Activated naive CD8-positive, alpha-beta T cell treated with anti-CD3 and anti-CD28 coated beads for 36 hours (primary cell): ENCODE measurements at regions not wholly inside any gene's neighbourhood (a gene's known extent, or its start where the extent isn't known, plus 50 kb on each side); places are given as distances from the start of the nearest gene placed in this dataset.

ENCODE experiments used
- DNase-seq: peaks from one replicate; pipeline ENCODE4 v3.0.0; 2021
- H3K27ac Mint-ChIP-seq: one replicate; pipeline ENCODE4 v1.8.0; 2022; ENCODE audit warnings: mild to moderate bottlenecking, moderate library complexity, mixed read lengths
- H3K27me3 Mint-ChIP-seq: one replicate; pipeline ENCODE4 v1.8.0; 2022; ENCODE audit warnings: mild to moderate bottlenecking, mixed read lengths
- H3K36me3 Mint-ChIP-seq: one replicate; pipeline ENCODE4 v1.8.0; 2021; ENCODE audit warnings: mild to moderate bottlenecking, mixed read lengths
- H3K4me1 Mint-ChIP-seq: one replicate; pipeline ENCODE4 v1.8.0; 2021; ENCODE audit warnings: mixed read lengths
- H3K4me3 Mint-ChIP-seq: one replicate; pipeline ENCODE4 v1.8.0; 2022; ENCODE audit warnings: mild to moderate bottlenecking, moderate library complexity, mixed read lengths
- H3K9me3 Mint-ChIP-seq: one replicate; pipeline ENCODE4 v1.8.0; 2022; ENCODE audit warnings: mixed read lengths

DNA sequence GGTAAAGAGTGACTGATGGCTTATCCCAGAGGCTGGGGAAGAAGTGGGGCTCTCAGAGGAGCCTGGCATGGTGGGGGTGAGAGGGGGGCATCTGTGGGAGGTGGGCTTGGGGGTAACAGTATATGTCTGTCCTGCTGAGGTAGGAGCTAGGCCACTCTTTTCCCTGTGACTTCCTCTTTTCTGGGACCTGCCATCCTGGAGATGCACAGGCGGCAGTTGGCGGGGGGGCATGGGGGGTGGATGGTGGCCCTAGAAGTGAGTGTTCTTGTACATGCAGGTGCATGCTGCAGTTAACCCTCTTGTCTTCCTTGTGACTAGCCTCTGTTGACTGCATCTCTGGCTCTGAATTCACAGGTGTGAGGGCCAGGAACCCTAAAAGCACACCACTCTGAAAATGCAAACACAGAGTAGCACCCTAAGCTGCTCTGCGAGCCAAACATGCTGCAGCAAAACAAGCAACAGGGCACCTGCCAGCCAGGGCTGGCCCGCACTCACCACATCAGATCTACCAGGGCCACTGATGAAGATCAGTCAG is 123.8 kb upstream of the SHB start:
- H3K27ac Mint-ChIP-seq: no peak overlapping the region
- H3K36me3 Mint-ChIP-seq: no peaks in the 10 kb centered on the region
- H3K9me3 Mint-ChIP-seq: no peaks in the 10 kb centered on the region
- H3K4me3 Mint-ChIP-seq: no peak overlapping the region
- no peak for DNase-seq
- H3K4me1 Mint-ChIP-seq: no peaks in the 10 kb centered on the region
- H3K27me3 Mint-ChIP-seq: no peaks in the 10 kb centered on the region

DNA sequence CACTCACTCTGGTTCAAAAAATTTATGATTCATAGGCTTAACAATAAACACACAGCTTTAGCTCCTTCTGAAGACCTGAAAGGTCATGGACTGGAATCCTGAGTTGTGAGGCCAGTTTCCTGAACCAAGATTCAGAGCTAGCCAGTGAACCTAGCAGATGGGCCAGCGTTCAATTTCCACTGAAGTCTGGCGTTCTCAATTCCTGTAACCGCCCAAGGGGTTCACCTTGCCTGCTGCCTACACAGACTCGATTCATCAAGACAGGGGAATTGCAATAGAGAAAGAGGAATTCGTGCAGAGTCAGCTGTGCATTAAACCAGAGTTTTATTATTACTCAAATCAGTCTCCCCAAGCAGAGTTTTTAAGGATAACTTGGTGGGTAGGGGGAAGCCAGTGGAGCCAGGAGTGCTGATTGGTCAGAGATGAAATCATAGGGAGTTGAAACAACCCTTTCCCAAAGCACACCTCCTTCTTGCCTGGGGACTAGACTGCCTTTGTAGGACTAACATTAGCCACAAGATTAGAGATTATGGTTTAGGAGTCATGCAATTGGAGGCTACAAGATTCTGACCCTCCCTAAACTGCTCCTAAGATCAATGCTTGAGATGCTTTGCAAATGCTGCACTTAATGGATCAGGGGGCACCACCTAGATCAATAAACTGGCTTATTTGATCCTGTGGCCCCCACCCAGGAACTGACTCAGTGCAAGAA is 117.5 kb upstream of the SHB start:
- Mint-ChIP-seq H3K36me3 (no peaks in the 10 kb centered on the region), H3K4me1 (no peaks in the 10 kb centered on the region), H3K27me3 (no peaks in the 10 kb centered on the region)

DNA sequence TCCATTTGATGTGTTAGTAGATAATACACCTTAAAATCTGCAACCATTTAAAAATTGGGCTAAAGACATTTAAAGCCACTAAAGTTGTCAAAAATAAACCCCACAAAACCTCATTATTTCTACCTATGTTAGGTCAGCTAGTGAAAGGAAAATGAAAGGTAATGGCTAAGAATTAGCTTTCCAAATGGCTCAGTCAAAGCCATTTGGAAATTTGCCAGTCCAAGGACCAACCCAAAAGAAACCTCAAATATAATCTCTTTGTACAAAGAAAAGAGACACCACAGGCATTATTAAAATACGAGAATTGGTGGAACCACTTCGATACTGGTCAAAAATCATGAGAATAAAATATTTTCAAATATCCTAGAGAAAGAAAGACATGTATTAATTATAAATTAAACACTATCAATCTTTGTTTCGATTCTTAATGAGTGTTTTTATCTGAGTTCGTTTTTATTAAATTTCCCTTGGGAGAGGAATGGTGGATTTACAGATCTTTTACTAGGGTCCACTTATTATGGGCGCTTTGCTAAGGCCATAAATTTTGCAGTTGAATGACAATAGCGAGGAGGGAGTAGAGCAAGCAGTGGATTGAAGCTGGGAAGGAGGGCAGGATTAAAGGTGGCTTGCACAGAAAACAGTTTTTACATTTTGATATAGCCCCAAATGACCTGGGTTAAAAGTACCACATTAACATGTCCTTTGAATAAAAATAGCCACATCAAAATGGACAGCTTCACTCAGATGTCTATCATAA is 116.8 kb upstream of the SHB start:
- no peak for DNase-seq
- H3K27me3 Mint-ChIP-seq: no peaks in the 10 kb centered on the region
- no peaks in the 10 kb centered on the region for H3K36me3 Mint-ChIP-seq
- H3K4me1 Mint-ChIP-seq: no peaks in the 10 kb centered on the region
- no peak overlapping the region for H3K27ac Mint-ChIP-seq
- H3K9me3 Mint-ChIP-seq: no peaks in the 10 kb centered on the region
- no peak overlapping the region for H3K4me3 Mint-ChIP-seq

More for the DNA sequence above, 117.5 kb upstream of the SHB start:
- no peaks in the 10 kb centered on the region for H3K9me3 Mint-ChIP-seq
- H3K4me3 Mint-ChIP-seq: no peak overlapping the region
- no peak for DNase-seq
- no peak overlapping the region for H3K27ac Mint-ChIP-seq

DNA sequence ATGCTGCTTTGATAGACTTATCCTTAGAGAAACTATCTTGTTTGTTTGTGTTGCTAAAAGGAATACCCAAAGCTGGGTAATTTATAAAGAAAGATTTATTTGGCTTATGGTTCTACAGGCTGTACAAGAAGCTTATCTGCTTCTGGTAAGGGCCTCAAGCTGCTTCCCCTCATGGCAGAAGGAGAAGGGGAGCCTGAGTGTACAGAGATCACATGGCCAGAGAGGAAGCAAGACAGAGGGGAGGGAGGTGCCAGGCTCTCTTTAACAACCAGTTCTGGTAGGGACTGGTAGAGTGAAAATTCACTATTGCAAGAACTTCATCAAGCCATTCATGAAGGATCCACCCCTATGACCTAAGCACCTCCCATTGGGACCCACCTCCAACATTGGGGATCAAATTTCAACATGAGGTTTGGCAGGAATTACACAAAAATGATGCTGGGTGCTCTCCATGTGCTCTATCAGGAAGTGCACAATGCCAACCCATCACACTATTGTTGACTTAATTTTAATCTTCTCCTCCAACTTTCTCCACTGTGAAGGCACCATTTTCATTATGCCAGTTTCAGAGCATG is 115.1 kb upstream of the SHB start:
- Mint-ChIP-seq H3K4me3 (no peak overlapping the region), H3K4me1 (no peaks in the 10 kb centered on the region), H3K36me3 (no peaks in the 10 kb centered on the region), H3K27ac (no peak overlapping the region), H3K27me3 (no peaks in the 10 kb centered on the region), H3K9me3 (no peaks in the 10 kb centered on the region)
- DNase-seq: no peak

DNA sequence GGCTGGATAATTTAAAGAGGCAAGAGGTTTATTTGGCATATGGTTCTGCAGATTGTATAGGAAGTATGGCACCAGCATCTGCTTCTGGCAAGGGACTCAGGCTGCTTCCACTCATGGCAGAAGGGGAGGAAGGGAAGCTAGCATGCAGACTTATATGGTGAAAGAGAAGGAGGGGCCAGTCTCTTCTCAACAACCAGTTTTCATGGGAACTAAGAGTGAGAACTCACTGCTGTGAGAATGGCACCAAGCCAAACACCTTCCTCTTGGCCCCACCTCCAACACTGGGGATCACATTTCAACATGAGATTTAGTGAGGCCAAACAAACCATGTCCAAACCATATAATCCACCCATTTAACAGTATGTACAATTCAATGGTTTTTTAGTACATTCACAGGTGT is 113.3 kb upstream of the SHB start:
- no peaks in the 10 kb centered on the region for H3K27me3 Mint-ChIP-seq
- H3K27ac Mint-ChIP-seq: no peak overlapping the region
- peaks cover 10% of the 10 kb centered on the region for H3K4me1 Mint-ChIP-seq
- no peak overlapping the region for H3K4me3 Mint-ChIP-seq
- H3K36me3 Mint-ChIP-seq: no peaks in the 10 kb centered on the region
- DNase-seq: no peak
- no peaks in the 10 kb centered on the region for H3K9me3 Mint-ChIP-seq

DNA sequence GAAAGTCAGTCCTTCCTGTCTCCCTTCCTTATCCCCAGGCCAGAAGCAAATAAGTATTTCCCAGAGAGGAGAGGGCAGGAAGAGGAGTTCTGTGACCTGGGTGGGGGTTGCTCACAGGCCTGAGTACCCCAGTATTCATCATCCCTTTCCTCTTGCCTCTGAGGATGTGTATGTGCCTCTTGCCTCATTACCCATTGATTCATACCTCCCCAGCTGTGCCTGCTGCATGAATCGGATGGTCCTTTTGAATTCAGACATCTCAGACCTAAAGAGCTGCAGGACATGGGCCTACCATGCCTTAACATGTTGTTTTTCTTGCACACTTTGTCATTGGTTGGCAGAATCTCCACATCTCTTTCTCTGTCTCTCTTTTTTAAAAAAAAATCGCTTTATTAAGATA is 112.8 kb upstream of the SHB start:
- no peak overlapping the region for H3K4me3 Mint-ChIP-seq
- no peak for DNase-seq
- H3K9me3 Mint-ChIP-seq: no peaks in the 10 kb centered on the region
- no peaks in the 10 kb centered on the region for H3K36me3 Mint-ChIP-seq
- H3K27ac Mint-ChIP-seq: no peak overlapping the region
- peaks cover 10% of the 10 kb centered on the region for H3K4me1 Mint-ChIP-seq
- no peaks in the 10 kb centered on the region for H3K27me3 Mint-ChIP-seq

DNA sequence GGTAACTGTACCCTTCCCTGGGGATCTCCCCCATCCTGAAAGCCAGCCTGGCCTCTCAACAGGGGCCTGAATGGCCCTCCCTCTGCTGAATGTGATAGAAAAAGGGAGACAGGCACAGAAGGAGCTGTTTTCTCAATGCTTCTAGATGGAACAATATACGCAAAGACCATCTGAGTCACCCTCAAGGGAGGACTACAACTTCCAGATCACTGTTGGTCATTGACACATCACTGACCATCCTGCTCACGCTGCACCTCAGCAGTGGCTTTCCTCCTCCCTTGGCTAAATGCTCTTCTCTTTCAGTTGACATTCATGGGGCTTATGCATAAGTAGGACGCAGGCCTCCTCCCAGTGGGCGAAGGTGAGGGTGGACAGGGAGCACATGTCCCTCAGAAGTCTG is 112.2 kb upstream of the SHB start:
- no peak overlapping the region for H3K4me3 Mint-ChIP-seq
- no peaks in the 10 kb centered on the region for H3K27me3 Mint-ChIP-seq
- H3K36me3 Mint-ChIP-seq: no peaks in the 10 kb centered on the region
- no peak overlapping the region for H3K27ac Mint-ChIP-seq
- DNase-seq: no peak
- H3K9me3 Mint-ChIP-seq: no peaks in the 10 kb centered on the region
- H3K4me1 Mint-ChIP-seq: peaks cover 11% of the 10 kb centered on the region

DNA sequence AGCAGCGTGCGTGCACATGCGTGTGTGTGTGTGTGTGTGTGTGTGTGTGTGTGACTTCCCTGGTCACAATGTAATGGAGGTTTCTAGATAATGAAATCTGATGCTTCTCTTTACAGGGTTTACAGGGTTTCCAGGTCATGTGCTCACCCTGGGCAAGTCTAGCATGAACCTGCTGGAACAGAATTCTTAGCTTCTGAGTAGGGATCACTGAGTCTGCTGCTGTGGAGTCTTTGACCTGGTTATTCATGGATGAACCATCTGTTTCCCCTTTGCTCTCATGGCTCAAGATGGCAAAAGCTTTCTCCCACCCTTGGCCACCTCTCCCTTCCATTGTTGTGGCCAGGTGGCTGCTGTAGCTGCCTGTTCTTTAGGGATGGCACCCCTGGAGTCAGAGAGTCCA is 111.6 kb upstream of the SHB start:
- Mint-ChIP-seq H3K4me3 (no peak overlapping the region), H3K27ac (no peak overlapping the region), H3K4me1 (peaks cover 14% of the 10 kb centered on the region), H3K36me3 (no peaks in the 10 kb centered on the region), H3K27me3 (no peaks in the 10 kb centered on the region), H3K9me3 (no peaks in the 10 kb centered on the region)
- DNase-seq: no peak

DNA sequence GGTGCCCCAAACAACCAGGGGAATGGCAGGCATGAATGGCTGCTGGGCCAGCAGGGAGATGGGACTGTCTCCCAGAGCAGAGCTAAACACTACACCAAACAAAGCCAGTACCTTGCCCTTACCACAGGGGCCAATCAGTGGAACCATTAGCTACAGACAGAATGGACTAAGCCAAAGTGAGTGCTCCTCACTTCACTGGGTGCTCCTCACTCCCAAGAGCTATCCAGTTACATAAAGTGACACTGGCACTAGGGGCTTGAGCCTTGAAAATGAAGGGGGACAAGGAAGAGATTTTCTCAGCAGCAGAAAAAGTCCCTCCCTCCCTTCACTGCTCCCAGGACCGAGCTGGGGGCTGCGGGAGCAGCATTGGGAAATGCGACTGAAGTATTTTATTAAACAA is 110.9 kb upstream of the SHB start:
- Mint-ChIP-seq H3K27ac (no peak overlapping the region), H3K27me3 (no peaks in the 10 kb centered on the region), H3K36me3 (no peaks in the 10 kb centered on the region), H3K4me3 (no peak overlapping the region), H3K9me3 (no peaks in the 10 kb centered on the region), H3K4me1 (peaks cover 14% of the 10 kb centered on the region)
- DNase-seq: no peak

DNA sequence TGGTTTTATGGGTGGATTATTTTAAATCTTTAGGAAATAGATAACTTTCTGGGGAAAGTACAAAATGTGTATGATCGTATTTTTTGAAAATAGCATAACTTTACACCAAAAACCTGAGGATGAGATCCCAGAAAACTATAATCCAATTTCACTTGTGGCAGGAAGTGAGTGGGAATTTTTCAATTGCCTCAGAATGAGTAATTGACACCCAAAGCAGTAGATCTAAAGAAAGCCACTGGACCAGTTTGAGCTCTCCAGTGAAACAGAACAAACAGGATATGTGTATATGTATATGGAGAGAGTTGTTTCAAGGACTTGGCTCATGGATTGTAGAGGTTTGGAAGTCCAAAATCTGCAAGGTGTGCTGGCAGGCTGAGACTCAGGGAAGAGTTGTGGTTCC is 109.2 kb upstream of the SHB start:
- peaks cover 14% of the 10 kb centered on the region for H3K4me1 Mint-ChIP-seq
- no peaks in the 10 kb centered on the region for H3K36me3 Mint-ChIP-seq
- no peaks in the 10 kb centered on the region for H3K27me3 Mint-ChIP-seq
- H3K4me3 Mint-ChIP-seq: no peak overlapping the region
- H3K9me3 Mint-ChIP-seq: no peaks in the 10 kb centered on the region
- no peak overlapping the region for H3K27ac Mint-ChIP-seq
- DNase-seq: no peak

DNA sequence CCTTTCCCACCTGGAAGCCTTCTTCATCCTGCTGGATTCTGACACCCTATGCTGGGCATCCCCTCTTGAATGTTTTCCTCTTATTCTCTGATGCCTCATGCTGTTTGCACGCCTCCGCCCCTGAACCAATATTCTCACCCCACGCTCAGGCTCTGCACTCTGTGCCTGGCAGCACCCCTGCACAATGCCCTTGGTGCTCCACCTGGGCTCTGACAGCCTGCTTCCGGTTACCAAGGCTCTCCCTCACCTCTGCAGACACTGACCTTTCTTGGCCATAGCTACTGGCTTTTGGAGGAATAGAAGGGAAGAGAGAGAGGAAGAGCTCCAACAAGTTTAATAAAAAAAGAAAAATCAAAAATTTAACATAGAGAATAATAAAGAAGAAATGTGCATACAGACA is 108.7 kb upstream of the SHB start:
- no peak for DNase-seq
- H3K36me3 Mint-ChIP-seq: no peaks in the 10 kb centered on the region
- no peak overlapping the region for H3K27ac Mint-ChIP-seq
- H3K27me3 Mint-ChIP-seq: no peaks in the 10 kb centered on the region
- peaks cover 14% of the 10 kb centered on the region for H3K4me1 Mint-ChIP-seq
- no peaks in the 10 kb centered on the region for H3K9me3 Mint-ChIP-seq
- no peak overlapping the region for H3K4me3 Mint-ChIP-seq

DNA sequence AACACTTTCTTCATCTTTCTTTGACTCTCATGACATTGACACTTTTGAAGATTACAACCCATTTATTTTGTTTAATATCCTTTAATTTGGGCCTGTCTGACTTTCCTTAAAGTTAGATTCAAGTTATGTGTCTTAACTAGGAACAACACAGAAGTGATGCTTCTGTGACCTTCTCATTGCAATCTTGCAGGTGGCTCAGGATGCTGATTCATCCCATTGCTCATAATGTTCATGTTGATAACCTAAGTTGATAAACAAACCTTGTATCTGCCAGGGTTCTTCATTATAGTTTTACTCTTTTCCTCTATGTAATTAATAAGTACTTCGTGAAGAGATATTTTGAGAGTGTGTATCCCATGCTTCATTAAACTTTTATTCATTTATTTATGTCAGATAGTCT is 107.2 kb upstream of the SHB start:
- peaks cover 1% of the 10 kb centered on the region for H3K36me3 Mint-ChIP-seq
- no peaks in the 10 kb centered on the region for H3K27me3 Mint-ChIP-seq
- H3K4me1 Mint-ChIP-seq: peaks cover 14% of the 10 kb centered on the region
- no peak overlapping the region for H3K27ac Mint-ChIP-seq
- DNase-seq: no peak
- H3K9me3 Mint-ChIP-seq: peaks cover 6% of the 10 kb centered on the region
- no peak overlapping the region for H3K4me3 Mint-ChIP-seq

DNA sequence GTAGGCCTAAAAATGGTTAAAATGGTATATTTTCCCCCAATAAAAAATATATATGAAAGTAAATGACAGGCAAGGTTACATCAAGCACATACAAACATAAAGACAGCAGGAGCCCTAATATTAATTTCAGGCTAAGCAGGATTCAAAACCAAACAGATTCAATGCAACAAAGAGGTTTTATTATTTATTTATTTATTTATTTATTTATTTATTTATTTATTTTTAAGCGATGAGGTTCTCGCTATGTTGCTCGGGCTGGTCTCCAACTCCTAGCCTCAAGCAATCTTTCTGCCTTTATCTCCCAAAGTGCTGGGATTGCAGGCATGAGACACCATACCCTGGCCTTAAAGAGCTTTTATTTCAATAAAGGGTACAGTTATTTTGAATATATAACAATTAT is 106.4 kb upstream of the SHB start:
- no peak for DNase-seq
- H3K27me3 Mint-ChIP-seq: no peaks in the 10 kb centered on the region
- no peak overlapping the region for H3K4me3 Mint-ChIP-seq
- peaks cover 1% of the 10 kb centered on the region for H3K36me3 Mint-ChIP-seq
- H3K9me3 Mint-ChIP-seq: peaks cover 11% of the 10 kb centered on the region
- no peak overlapping the region for H3K27ac Mint-ChIP-seq
- H3K4me1 Mint-ChIP-seq: peaks cover 14% of the 10 kb centered on the region

DNA sequence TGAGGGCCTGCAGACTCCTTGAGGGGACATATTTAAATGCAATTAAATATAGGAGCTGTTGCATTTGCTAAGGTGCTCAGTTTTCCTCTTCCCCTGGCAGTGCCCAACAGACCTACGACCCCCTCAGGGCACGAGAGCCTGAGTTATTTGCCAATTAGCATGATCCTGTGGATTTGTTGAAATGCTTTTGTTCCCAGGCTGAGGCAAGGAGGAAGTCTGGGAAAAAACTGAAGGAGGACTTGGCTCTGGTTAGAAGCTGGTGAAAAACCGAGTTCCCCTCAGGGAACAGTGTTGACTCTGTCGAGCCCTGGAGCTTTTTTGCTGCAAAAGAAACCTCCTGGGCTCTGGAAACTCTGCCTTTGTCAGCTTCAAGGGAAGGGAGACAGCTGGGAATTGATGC is 103.6 kb upstream of the SHB start:
- DNase-seq: no peak
- Mint-ChIP-seq H3K36me3 (peaks cover 1% of the 10 kb centered on the region), H3K4me1 (peaks cover 5% of the 10 kb centered on the region), H3K27me3 (no peaks in the 10 kb centered on the region), H3K4me3 (no peak overlapping the region), H3K9me3 (peaks cover 18% of the 10 kb centered on the region), H3K27ac (no peak overlapping the region)

DNA sequence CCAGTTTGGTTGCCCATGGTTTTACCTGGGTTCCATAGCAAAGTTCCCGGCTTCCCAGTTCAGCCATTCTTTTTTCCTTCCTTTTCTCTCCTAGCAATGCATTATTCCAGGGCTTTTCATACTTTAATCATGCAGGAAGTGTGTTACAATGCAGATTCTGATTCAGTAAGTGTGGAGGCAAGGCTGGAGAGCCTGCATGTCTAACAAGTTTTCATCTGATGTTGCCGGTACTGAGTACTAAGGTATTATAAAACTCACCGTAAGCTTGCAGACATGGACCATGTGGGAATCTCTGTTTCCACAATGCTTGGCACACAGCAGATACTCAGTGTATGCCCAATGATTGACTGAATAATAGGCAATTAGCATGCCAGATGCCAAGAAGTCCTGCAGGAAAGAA is 102.9 kb upstream of the SHB start:
- peaks cover 18% of the 10 kb centered on the region for H3K9me3 Mint-ChIP-seq
- no peak overlapping the region for H3K27ac Mint-ChIP-seq
- H3K36me3 Mint-ChIP-seq: peaks cover 1% of the 10 kb centered on the region
- H3K4me3 Mint-ChIP-seq: no peak overlapping the region
- peaks cover 4% of the 10 kb centered on the region for H3K4me1 Mint-ChIP-seq
- no peak for DNase-seq
- no peaks in the 10 kb centered on the region for H3K27me3 Mint-ChIP-seq

DNA sequence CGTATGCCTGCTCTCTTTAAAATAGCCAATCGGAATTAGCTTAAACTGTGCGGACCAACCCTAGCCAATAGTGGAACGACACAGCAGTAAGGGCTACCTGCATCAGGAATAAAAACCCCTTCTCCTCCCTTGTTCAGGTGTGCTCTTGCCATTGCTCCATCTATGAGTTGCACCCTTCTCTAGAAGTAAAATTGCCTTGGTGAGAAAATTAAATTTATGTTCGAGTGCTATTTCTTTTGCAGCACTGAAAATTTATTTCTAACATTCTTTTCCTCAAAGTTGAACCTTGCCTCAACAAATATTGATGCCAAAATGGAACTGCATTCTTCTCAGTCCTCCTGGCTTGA is 102.5 kb upstream of the SHB start:
- no peak for DNase-seq
- Mint-ChIP-seq H3K4me3 (no peak overlapping the region), H3K27me3 (no peaks in the 10 kb centered on the region), H3K27ac (no peak overlapping the region), H3K36me3 (peaks cover 1% of the 10 kb centered on the region), H3K9me3 (peaks cover 18% of the 10 kb centered on the region), H3K4me1 (peaks cover 4% of the 10 kb centered on the region)
